Skin of body (tissue), 1 donor: ENCODE measurements at regions not wholly inside any gene's neighbourhood (a gene's known extent, or its start where the extent isn't known, plus 50 kb on each side); places are given as distances from the start of the nearest gene placed in this dataset.

Source experiments
- DNase-seq: peaks from one replicate; lab custom pipeline; 2025; lab: John Stamatoyannopoulos, UW

GRCh38 chr11:42462558-42463310, 849.1 kb upstream of the API5 start:
- DNase-seq, result no peak

DNA sequence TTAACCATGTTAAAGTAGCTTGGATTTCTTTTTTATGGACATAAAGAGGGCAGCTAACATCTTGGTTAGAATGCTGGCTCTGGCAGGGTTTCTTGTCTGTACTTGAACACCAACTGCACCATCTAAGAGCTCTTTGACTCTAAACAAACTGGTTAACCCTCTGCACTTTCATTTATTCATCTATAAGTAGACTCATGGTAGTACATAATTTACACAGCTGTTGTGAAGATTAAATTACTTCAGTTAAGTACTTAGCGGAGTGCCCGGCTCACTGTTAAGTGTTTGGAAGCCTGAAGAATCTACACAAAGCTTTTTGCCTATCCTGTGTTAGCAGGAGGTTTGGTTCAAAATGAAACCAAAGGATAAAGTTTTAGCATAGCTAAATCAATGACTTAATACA, 846.2 kb upstream of the API5 start:
- DNase-seq, result no peak

DNA sequence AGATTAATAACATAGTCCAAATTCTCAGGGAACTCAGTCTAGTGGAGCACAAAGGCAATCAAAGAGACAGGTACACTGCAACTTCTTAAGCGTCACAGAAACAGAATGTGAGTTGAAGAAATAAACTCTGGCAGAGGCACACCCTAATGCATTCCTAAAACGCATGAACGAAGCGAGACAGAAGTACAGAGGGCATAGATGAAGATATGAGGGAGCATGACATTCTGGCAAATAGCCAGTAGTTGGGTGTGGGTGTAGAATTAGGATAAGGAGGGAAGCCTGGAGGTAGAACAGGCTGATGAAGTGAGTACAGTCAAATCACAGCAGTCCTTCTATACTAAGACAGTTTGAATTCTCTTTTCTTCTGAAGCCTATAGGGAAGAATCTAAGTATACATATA, 838.7 kb upstream of the API5 start:
- no peak for DNase-seq

- no peak for DNase-seq
Observed at GRCh38 chr11:42482822-42483221, 829.0 kb upstream of the API5 start.

GRCh38 chr11:42490506-42490905, 821.3 kb upstream of the API5 start:
- DNase-seq, result no peak

- no peak for DNase-seq
Observed at GRCh38 chr11:42494459-42494858, 817.3 kb upstream of the API5 start.

GRCh38 chr11:42498971-42499370, 812.8 kb upstream of the API5 start:
- DNase-seq, result no peak

DNA sequence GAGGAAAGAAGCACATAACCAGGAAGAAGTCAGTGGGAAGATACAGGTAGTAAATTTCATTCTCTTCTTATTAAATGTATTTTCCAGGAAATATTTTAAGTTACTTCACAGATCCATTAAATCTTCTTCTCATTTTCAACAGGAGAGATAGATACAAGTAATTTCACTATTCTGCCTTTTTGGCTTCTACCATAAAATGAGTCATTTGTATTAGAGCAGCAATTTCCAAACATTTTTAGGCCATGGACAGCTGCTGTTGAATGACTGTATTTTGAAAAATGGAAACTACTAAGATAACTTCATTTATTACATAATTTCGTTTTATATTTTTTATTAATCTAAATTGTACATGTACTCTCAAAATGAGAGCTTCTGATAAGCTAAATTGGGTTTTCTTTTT, 809.6 kb upstream of the API5 start:
- no peak for DNase-seq

- no peak for DNase-seq
Observed at GRCh38 chr11:42521994-42522393, 789.8 kb upstream of the API5 start.

DNA sequence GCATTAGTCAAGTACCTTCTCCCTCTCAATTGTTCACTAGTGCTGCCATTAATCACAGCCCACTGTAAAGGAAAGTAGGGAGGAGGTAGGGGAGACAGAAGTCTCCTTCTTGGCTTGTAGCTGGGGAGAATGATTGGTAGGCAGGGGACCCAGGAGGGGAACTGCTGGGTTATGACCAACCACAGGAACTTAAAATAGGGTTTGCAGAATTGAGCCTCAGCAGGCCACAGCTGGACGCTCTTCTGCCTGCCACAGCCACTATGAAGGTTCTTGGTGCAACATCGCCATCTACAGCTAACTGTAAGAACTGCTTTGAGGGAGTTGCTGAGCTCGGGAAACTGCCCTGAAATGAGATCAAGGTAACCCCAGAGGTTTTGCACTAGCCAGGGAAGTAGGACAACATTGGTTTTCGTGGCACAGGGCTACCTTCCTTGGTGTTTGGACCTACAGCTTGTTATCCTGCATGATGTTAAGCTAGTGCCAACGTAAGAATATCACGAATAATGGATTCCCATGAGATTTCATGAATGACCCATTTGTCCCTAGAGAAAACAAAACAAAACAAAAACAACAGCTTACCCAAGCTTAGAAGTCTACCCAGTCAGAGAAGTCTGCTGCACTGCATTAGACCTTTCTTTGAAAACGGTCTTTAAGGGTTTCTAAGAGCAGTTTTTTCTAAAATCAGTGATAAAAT, 787.1 kb upstream of the API5 start:
- DNase-seq, result peak; percentile 79

DNA sequence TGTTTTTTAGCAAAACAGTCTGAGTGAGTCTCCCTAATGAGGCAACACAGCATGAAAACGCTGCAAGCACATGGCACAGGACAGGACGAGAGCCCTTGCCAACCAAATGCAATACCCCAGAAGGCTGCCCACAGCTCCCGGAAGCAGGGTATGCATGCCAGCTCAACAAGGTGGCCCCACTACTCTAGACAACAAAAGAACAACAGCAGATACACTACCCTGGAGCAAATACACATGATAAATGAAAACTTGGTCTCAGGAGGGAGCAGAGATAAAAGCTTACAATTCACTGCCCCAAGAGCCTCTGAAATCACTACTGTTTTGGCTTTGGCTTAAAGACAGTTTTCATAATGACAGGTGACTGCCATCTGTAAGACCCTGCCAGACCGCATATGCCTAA, 785.4 kb upstream of the API5 start:
- no peak for DNase-seq

DNA sequence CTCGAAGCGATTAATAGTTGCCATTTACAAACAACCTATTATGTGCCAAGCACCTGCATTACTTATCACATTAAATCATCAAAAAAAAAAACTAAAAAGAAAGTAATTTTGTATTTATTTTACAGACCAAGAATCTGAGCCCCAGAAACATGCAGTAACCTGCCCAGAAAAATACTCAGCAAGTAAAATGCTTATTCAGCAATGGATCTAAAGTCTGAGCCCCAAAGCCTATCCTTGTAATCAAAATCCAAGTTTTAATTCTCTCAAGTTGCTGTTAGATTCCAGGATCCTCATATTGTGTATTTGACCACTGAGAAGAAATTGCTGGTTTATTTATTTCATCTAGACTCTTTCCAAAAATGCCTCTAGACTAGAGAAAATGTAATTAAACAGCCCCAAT, 783.3 kb upstream of the API5 start:
- no peak for DNase-seq

- no peak for DNase-seq
Observed at GRCh38 chr11:42528911-42529310, 782.9 kb upstream of the API5 start.

DNA sequence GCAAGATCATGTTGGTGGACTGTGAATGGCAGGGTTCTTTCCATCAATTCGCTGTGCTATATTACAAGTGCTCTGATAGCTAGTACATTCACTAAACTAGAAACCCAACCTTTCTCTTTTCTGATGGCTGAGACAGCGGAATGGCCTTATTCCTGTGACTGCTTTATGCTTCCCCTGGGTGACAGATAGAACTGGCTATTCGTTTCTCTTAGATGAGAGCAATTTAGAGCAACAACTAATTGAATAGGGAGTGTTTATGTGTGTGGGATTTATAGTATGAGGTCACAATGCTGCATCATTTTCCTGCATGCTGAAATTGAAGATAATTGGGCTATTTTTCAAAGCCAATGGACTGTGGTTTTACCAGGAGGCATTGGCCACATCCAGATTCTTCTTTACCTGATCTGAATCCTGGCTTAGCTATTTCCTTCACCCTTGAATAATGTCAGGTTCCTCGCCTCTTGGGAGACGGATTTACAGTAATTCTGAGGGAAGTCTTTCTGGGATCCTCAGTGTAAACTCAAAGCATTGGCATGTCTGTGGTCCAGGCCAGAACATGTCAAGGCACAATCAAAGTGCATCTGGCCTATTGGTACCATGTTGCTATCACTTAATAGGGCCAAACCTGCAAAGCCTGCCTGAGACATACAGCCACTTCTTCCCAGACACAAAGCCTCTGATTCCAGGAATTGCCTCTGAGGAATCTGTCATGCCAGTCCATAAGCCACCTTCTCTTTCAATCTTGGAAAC, 775.0 kb upstream of the API5 start:
- DNase-seq, result no peak

GRCh38 chr11:42542336-42542735, 769.5 kb upstream of the API5 start:
- no peak for DNase-seq

- DNase-seq, result no peak
Observed at GRCh38 chr11:42543844-42544419, 767.9 kb upstream of the API5 start.

- DNase-seq, result no peak
Observed at GRCh38 chr11:42544726-42545125, 767.1 kb upstream of the API5 start.

GRCh38 chr11:42545954-42546353, 765.8 kb upstream of the API5 start:
- DNase-seq, result no peak

DNA sequence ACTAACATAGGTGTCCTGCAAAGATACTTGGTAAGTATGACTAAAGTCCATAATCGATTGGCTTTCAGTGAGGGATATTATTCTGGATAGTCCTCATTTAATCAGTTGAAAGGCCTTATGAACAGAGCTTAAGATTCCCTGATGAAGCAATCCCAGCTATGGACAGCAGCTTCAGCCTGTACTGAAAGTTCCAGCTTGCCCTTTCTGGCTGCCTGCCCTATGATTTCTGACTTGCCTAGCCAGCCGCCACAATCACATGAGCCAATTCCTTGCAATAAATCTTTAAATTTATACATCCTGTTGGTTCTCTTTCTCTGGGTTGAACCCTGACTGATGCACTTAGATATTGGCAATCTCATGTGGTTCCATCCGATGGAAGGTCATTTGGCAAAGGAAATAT, 759.0 kb upstream of the API5 start:
- DNase-seq, result no peak

GRCh38 chr11:42555190-42555589, 756.6 kb upstream of the API5 start:
- DNase-seq, result no peak

DNA sequence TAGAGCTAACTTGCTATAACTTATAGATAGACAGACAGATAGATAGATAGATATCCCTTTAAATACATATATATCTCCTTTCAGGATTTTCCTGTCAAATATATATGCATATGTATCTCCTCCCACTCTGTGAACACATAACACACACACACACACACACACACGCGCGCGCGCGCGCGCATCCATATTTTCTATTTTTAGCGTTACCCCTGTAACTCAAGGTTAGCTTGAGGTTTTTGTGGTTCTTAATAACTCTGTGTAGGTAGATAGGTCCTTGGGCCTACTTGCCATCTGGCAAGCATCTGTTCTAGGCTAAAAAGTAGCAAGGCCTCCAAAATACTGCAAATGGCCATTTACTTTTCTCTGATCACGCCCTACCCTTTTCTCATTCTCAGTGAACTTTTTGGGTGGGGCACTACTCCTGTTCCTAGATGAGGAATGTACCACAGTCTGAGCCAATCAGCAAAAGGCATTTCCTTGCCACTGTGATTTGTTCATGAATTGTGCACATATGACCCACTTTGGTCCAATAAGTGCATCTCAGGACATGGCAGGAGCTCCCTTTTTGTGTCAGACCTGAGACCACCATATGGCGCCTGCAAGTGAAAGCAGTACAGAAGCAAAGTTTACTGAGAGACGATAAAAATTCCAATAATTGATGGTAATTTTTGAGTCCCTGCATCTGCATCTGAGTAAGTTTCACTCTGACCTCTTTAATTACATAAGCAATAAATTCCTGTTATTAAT, 740.5 kb upstream of the API5 start:
- DNase-seq, result no peak
